Heart left ventricle (tissue), 16 donors: ENCODE measurements at regions not wholly inside any gene's neighbourhood (a gene's known extent, or its start where the extent isn't known, plus 50 kb on each side); places are given as distances from the start of the nearest gene placed in this dataset.

Experiments
- ATAC-seq, 4 donors: fragments of 200-7000 bp; cut with Tn5 transposase; one replicate each; pipeline ENCODE4 v1.9.1; 2020 to 2022; ENCODE audit warnings: moderate library complexity in 4 of 4, mild to moderate bottlenecking in 3 of 4, moderate number of reproducible peaks in 1 of 4
- DNase-seq, 5 donors: peaks; one replicate each; pipeline ENCODE4 v3.0.0-alpha.2; 2020
- H3K27ac ChIP-seq, 12 donors: fragments of 200-600 bp; sonication (generic) in 4 of 12; one replicate each; pipeline versions ENCODE4 v1.5.0 to v1.8.0; 2016 to 2022; ENCODE audit warnings: mild to moderate bottlenecking in 2 of 12
- H3K27me3 ChIP-seq, 9 donors: fragments of 200-600 bp; sonication (generic) in 2 of 9; one replicate each; pipeline versions ENCODE4 v1.5.1 to v1.8.0; 2016 to 2022; ENCODE audit warnings: mild to moderate bottlenecking in 3 of 9
- H3K36me3 ChIP-seq, 9 donors: fragments of 200-600 bp; sonication (generic) in 2 of 9; one replicate each; pipeline versions ENCODE4 v1.5.0 to v1.8.0; 2018 to 2022; ENCODE audit warnings: mild to moderate bottlenecking in 2 of 9
- H3K4me1 ChIP-seq, 12 donors: fragments of 200-600 bp; sonication (generic) in 4 of 12; one replicate each; pipeline versions ENCODE4 v1.5.0 to v1.8.0; 2016 to 2022; ENCODE audit warnings: mild to moderate bottlenecking in 3 of 12
- H3K4me3 ChIP-seq, 12 donors: fragments of 200-600 bp; sonication (generic) in 4 of 12; one replicate each; pipeline versions ENCODE4 v1.5.0 to v1.8.0; 2017 to 2022; ENCODE audit warnings: mild to moderate bottlenecking in 9 of 12, moderate library complexity in 4 of 12
- H3K9me3 ChIP-seq, 12 donors: fragments of 200-600 bp; sonication (generic) in 4 of 12; one replicate each; pipeline versions ENCODE4 v1.5.0 to v1.8.0; 2016 to 2022; ENCODE audit warnings: mild to moderate bottlenecking in 1 of 12
- CTCF ChIP-seq, 12 donors: fragments of 200-600 bp; sonication (generic) in 4 of 12; IDR thresholded peaks; one replicate each; pipeline versions ENCODE4 v1.5.0 to v1.8.0; 2018 to 2022; ENCODE audit warnings: antibody characterized with exemption in 12 of 12, mild to moderate bottlenecking in 5 of 12
- POLR2A ChIP-seq, 2 donors: fragments of 450-650 bp; IDR thresholded peaks; one replicate each; pipeline ENCODE4 v1.6.1; 2017; ENCODE audit warnings: antibody characterized with exemption in 2 of 2, mild to moderate bottlenecking in 2 of 2, moderate library complexity in 2 of 2
- WGBS, 4 donors: extraction: QIAGEN DNeasy Blood & Tissue Kit in 2 of 4; methylation state at CpG; one replicate each; pipeline versions ENCODE4 v1.1.5 to v1.1.7; 2013 to 2018; 5-methylcytosine and 5-hydroxymethylcytosine counted together
- intact Hi-C, 10 donors: fragments of 100-400 bp; cut with DNase I; formaldehyde crosslinking; loops; one replicate each; pipeline versions ENCODE4 v1.11.1 to v1.14.2; 2022
- donor health status: ischemic (EF 13 %, LVEDD 7.1; RV severe dilation, severe dysfunction).
- donor health status: healthy with polysubstance abuse.
- donor health status: DM: no; HTN: yes; CAD: no.
- donor health status: DM: no; HTN: no; CAD: no.
- donor health status: ischemic (EF 25% LVEDD 6.9; RV normal size, moderate dysfunction).
- donor health status: ischemic (EF 25% LVEDD 5.7; RV mildly dilated, moderate dysfunction).
- donor health status: healthy.
- donor health status: DM: yes; HTN: yes; CAD: no.
- donor health status: ischemic (EF 35%, LVEDD 5.7; RV mildly dilated, moderate dysfunction).
- donor health status: nonischemic (EF 11% LVEDD 7.7; RV severe dilation, severe dysfunction).
- donor health status: DM: yes; HTN: yes; CAD: no.
- donor health status: PGD.
- donor health status: ischemic (EF 29% LVEDD 5.4; RV normal size, mild dysfunction).
- donor health status: nonischemic (EF 23%, LVEDD 6.1; RV moderate dilation, normal function).

DNA sequence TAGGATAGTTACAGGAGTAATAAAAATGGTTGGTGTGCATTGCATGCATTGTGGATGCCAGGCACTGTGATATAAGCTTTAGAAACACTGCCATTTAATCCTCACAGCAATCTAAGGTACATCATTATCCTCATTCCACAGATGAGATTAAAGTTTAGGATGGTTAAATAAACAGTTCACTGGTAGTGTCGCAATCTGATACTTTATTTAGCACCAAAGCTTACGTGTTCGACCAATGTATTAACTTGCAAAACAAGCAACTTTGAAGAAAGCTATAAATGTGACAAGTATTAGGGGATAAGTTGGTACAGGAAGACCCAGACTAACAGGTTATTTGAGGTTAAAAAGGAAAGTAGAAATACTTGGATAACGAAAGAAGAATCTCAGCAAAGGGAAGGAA, 150.5 kb upstream of the ZNF385D start:
- DNase-seq, result no peak
- intact Hi-C loops, result no loop called here
- TF ChIP-seq CTCF (IDR thresholded peaks at IDR 0.05) (no peak), POLR2A (IDR thresholded peaks at IDR 0.05) (no peak)
- Histone ChIP-seq H3K4me1 (no peaks in the 10 kb centered on the region), H3K27me3 (no peaks in the 10 kb centered on the region), H3K27ac (no peak overlapping the region), H3K36me3 (no peaks in the 10 kb centered on the region), H3K4me3 (no peak overlapping the region), H3K9me3 (no peaks in the 10 kb centered on the region)
- no peak for ATAC-seq
- 83 to 92% (median 90%) methylated on average over 4 of the region's 4 CpGs for WGBS, 4 donors

GRCh38 chr3:21902956-21903355, 151.9 kb upstream of the ZNF385D start:
- ATAC-seq (no peak), DNase-seq (no peak)
- intact Hi-C loops, result no loop called here
- TF ChIP-seq CTCF (IDR thresholded peaks at IDR 0.05) (no peak), POLR2A (IDR thresholded peaks at IDR 0.05) (no peak)
- Histone ChIP-seq H3K4me3 (no peak overlapping the region), H3K27me3 (no peaks in the 10 kb centered on the region), H3K27ac (no peak overlapping the region), H3K9me3 (no peaks in the 10 kb centered on the region), H3K4me1 (no peaks in the 10 kb centered on the region), H3K36me3 (no peaks in the 10 kb centered on the region)
- WGBS, 4 donors, result 90 to 95% (median 93%) methylated on average over 4 of the region's 4 CpGs

DNA sequence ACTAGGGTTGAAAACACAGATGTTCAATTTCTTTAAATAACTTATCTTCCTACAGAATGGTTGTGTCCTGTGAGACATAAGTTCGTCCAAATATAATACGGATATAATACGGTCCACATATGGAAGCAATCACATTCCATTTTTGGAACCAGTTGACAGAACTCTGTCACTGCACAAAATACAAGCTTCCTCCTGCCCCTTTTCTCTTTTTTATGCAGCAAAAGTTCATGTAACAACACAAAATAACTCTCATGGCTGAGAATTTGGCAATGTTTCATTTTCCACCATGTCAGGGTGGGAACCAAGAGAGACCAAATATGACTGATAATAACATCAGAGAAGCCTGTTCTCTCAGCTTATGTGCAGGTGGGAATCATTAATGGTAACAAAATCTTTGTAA, 158.1 kb upstream of the ZNF385D start:
- Histone ChIP-seq H3K9me3 (no peaks in the 10 kb centered on the region), H3K4me1 (peaks cover 0 to 26% (median 0%) of the 10 kb centered on the region in 12 donors), H3K36me3 (no peaks in the 10 kb centered on the region), H3K4me3 (no peak overlapping the region), H3K27ac (no peak overlapping the region), H3K27me3 (no peaks in the 10 kb centered on the region)
- TF ChIP-seq CTCF (IDR thresholded peaks at IDR 0.05), result no peak
- no peak for TF ChIP-seq POLR2A (IDR thresholded peaks at IDR 0.05)
- ATAC-seq (no peak), DNase-seq (no peak)
- intact Hi-C loops, result no loop called here
- WGBS, 4 donors, result 45 to 52% (median 51%) methylated on average over 3 of the region's 3 CpGs

DNA sequence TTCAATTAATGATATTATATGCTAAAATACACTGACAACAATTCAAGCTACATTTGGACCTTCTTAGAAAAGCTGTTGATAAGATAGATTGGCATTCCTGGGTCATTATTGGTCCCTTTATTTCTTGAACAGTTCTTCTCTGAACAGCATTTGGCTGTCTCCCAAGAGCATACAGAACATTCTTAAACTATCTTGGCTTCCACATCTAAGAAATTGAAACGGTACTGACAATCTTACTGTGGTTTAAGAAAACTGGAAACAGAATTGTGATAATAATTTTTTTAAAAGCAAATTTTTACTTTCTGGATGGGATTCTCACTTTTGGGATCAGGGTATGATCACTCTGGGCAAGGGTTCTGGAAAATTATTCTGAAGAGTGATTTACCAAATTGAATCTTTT, 161.7 kb upstream of the ZNF385D start:
- no peak overlapping the region for H3K4me3 ChIP-seq
- H3K4me1 ChIP-seq, result peaks cover 0 to 26% (median 0%) of the 10 kb centered on the region in 12 donors
- no peaks in the 10 kb centered on the region for H3K36me3 ChIP-seq
- peak overlapping the region in 1 of 12 donors; percentile 10 for H3K27ac ChIP-seq
- WGBS, 4 donors, result 4 to 19% (median 11%) methylated on average over 1 of the region's 1 CpG
- no peaks in the 10 kb centered on the region for H3K9me3 ChIP-seq
- ATAC-seq (no peak), DNase-seq (no peak)
- H3K27me3 ChIP-seq, result no peaks in the 10 kb centered on the region
- TF ChIP-seq CTCF (IDR thresholded peaks at IDR 0.05) (no peak), POLR2A (IDR thresholded peaks at IDR 0.05) (no peak)
- intact Hi-C loops, result no loop called here
